H1 (cell line): ENCODE measurements at regions not wholly inside any gene's neighbourhood (a gene's known extent, or its start where the extent isn't known, plus 50 kb on each side); places are given as distances from the start of the nearest gene placed in this dataset.

Experiments used
- CTCF ChIA-PET: fragments of 300-600 bp; sonication (Branson Sonifier 250); formaldehyde crosslinking; loops from one replicate; lab custom pipeline; 2021; ENCODE audit not compliant: partially characterized antibody; lab: Charles Lee
- POLR2A ChIA-PET: fragments of 300-600 bp; sonication (Branson Sonifier 250); formaldehyde crosslinking; loops from one replicate; lab custom pipeline; 2021; ENCODE audit warnings: inconsistent platforms; ENCODE audit not compliant: partially characterized antibody; lab: Charles Lee
- DNase-seq, 2 experiments: peaks; one replicate each; pipeline versions ENCODE4 v3.0.0 to v3.0.0-alpha.2; 2010 to 2022; ENCODE audit warnings: low spot score in 2 of 2, low read depth in 1 of 2, mixed read lengths in 1 of 2
- FAIRE-seq: peaks from 2 replicates; lab custom pipeline; 2011; peaks lifted over from hg19 to GRCh38; lab: Jason Lieb, UNC
- H2AFZ ChIP-seq: 2 replicates; pipeline ENCODE4 v1.8.1; 2012; ENCODE audit warnings: low read length, inconsistent platforms
- H2AK5ac ChIP-seq: 2 replicates; pipeline ENCODE4 v1.6.1; 2013; ENCODE audit warnings: low read depth, low read length
- H2BK120ac ChIP-seq: replicated peaks from 2 replicates; pipeline ENCODE3; 2013; ENCODE audit warnings: low read depth, low read length, inconsistent platforms
- H2BK12ac ChIP-seq: 2 replicates; pipeline ENCODE4 v1.6.1; 2013; ENCODE audit warnings: low read depth, low read length
- H2BK15ac ChIP-seq: 2 replicates; pipeline ENCODE4 v1.6.1; 2013; ENCODE audit warnings: low read length
- H2BK20ac ChIP-seq: 2 replicates; pipeline ENCODE4 v1.6.1; 2013; ENCODE audit warnings: low read length
- H2BK5ac ChIP-seq: 2 replicates; pipeline ENCODE4 v1.6.1; 2013; ENCODE audit warnings: low read depth, low read length
- H3K14ac ChIP-seq: 2 replicates; pipeline ENCODE4 v1.6.1; 2013; ENCODE audit warnings: inconsistent platforms; ENCODE audit not compliant: insufficient read length
- H3K18ac ChIP-seq: 2 replicates; pipeline ENCODE4 v1.6.1; 2013; ENCODE audit warnings: low read length; ENCODE audit errors: extremely low read depth
- H3K23ac ChIP-seq: 2 replicates; pipeline ENCODE4 v1.6.1; 2013; ENCODE audit warnings: inconsistent platforms; ENCODE audit not compliant: insufficient read length
- H3K23me2 ChIP-seq: 2 replicates; pipeline ENCODE4 v1.6.1; 2013; ENCODE audit warnings: low read depth, low read length
- H3K27ac ChIP-seq: 2 replicates; pipeline ENCODE4 v1.6.1; 2011; ENCODE audit warnings: low read depth, low read length, inconsistent platforms
- H3K27me3 ChIP-seq, 4 experiments: replicated peaks in 1 of 4; 1 replicate in 1 of 4; 2 replicates in 3 of 4; pipeline versions ENCODE4 v1.6.1 to v1.8.1; 2011 to 2013; ENCODE audit warnings: low read length in 3 of 4, mild to moderate bottlenecking in 3 of 4, inconsistent platforms in 2 of 4, mixed read lengths in 2 of 4, moderate library complexity in 1 of 4; ENCODE audit not compliant: control insufficient read depth in 3 of 4, insufficient read depth in 3 of 4; ENCODE audit errors: extremely low read depth in 1 of 4
- H3K36me3 ChIP-seq, 4 experiments: 2 replicates each; pipeline versions ENCODE4 v1.6.1 to v1.8.1; 2011 to 2013; ENCODE audit warnings: mild to moderate bottlenecking in 4 of 4, low read length in 3 of 4, moderate library complexity in 2 of 4, control low read depth in 1 of 4, inconsistent platforms in 1 of 4; ENCODE audit not compliant: insufficient read depth in 4 of 4, control insufficient read depth in 2 of 4
- H3K4ac ChIP-seq: replicated peaks from 2 replicates; pipeline ENCODE3; 2013; ENCODE audit warnings: low read length, low read depth, mixed read lengths, inconsistent platforms; ENCODE audit not compliant: insufficient read length
- H3K4me1 ChIP-seq, 4 experiments: replicated peaks in 1 of 4; 1 replicate in 1 of 4; 2 replicates in 3 of 4; pipeline versions ENCODE4 v1.6.1 to v1.8.1; 2011 to 2013; ENCODE audit warnings: low read length in 3 of 4, inconsistent platforms in 2 of 4, mixed read lengths in 1 of 4; ENCODE audit not compliant: insufficient read depth in 4 of 4, control insufficient read depth in 3 of 4
- H3K4me2 ChIP-seq, 2 experiments: 2 replicates each; pipeline versions ENCODE4 v1.6.1 to v1.8.1; 2011 to 2013; ENCODE audit warnings: low read depth in 2 of 2, low read length in 2 of 2, control low read depth in 1 of 2, inconsistent platforms in 1 of 2, mild to moderate bottlenecking in 1 of 2; ENCODE audit not compliant: insufficient read depth in 1 of 2
- H3K4me3 ChIP-seq, 4 experiments: fragments of 200-600, 300-600 bp in 1 of 4; sonication (generic), shearing (Covaris generic), sonication (Bioruptor Twin) in 1 of 4; 2 replicates each; pipeline versions ENCODE4 v1.5.1 to v1.8.1; 2011 to 2016; ENCODE audit warnings: low read length in 4 of 4, low read depth in 3 of 4, control low read depth in 2 of 4, inconsistent platforms in 2 of 4, mild to moderate bottlenecking in 2 of 4, mixed read lengths in 1 of 4, moderate library complexity in 1 of 4; ENCODE audit not compliant: insufficient read depth in 2 of 4; ENCODE audit errors: extremely low read depth in 1 of 4
- H3K56ac ChIP-seq: replicated peaks from 2 replicates; pipeline ENCODE3; 2013; ENCODE audit warnings: low read depth, mild to moderate bottlenecking, mixed read lengths, low read length, inconsistent platforms; ENCODE audit not compliant: insufficient read length
- H3K79me1 ChIP-seq: 2 replicates; pipeline ENCODE4 v1.6.1; 2013; ENCODE audit warnings: low read depth, low read length, control low read depth
- H3K79me2 ChIP-seq, 2 experiments: 2 replicates each; pipeline versions ENCODE4 v1.6.1 to v1.8.1; 2012 to 2013; ENCODE audit warnings: low read length in 2 of 2, mild to moderate bottlenecking in 2 of 2, inconsistent platforms in 1 of 2; ENCODE audit not compliant: insufficient read depth in 2 of 2, control insufficient read depth in 1 of 2
- H3K9ac ChIP-seq, 4 experiments: replicated peaks in 1 of 4; 1 replicate in 1 of 4; 2 replicates in 3 of 4; pipeline versions ENCODE4 v1.6.1 to v1.8.1; 2011 to 2013; ENCODE audit warnings: low read depth in 3 of 4, low read length in 3 of 4, control low read depth in 2 of 4, mild to moderate bottlenecking in 2 of 4, moderate library complexity in 2 of 4, inconsistent platforms in 1 of 4; ENCODE audit errors: extremely low read depth in 1 of 4
- H3K9me3 ChIP-seq, 2 experiments: 2 replicates each; pipeline versions ENCODE4 v1.6.1 to v1.8.1; 2012 to 2013; ENCODE audit warnings: mild to moderate bottlenecking in 2 of 2, moderate library complexity in 2 of 2, control low read depth in 1 of 2, inconsistent platforms in 1 of 2, low read depth in 1 of 2, low read length in 1 of 2, mixed read lengths in 1 of 2; ENCODE audit not compliant: insufficient read depth in 2 of 2
- H4K20me1 ChIP-seq, 2 experiments: replicated peaks in 1 of 2; 2 replicates each; pipeline versions ENCODE3 to v1.8.1; 2011 to 2013; ENCODE audit warnings: inconsistent platforms in 2 of 2, low read length in 2 of 2, mild to moderate bottlenecking in 1 of 2; ENCODE audit not compliant: insufficient read depth in 2 of 2, control insufficient read depth in 1 of 2
- H4K5ac ChIP-seq: 2 replicates; pipeline ENCODE4 v1.6.1; 2013; ENCODE audit warnings: low read length, low read depth, mixed read lengths, inconsistent platforms; ENCODE audit not compliant: insufficient read length
- H4K8ac ChIP-seq: 2 replicates; pipeline ENCODE4 v1.8.0; 2013; ENCODE audit warnings: mild to moderate bottlenecking, moderate library complexity, low read length, inconsistent platforms; ENCODE audit not compliant: insufficient read depth; ENCODE audit errors: extremely low read depth
- H4K91ac ChIP-seq: replicated peaks from 2 replicates; pipeline ENCODE3; 2013; ENCODE audit warnings: low read length, mixed read lengths, inconsistent platforms; ENCODE audit not compliant: insufficient read length
- FOSL1 ChIP-seq: IDR thresholded peaks from 2 replicates; pipeline ENCODE4 v1.6.1; 2011; ENCODE audit warnings: mild to moderate bottlenecking, low read depth, low read length, moderate library complexity; ENCODE audit not compliant: insufficient read depth
- RAD21 ChIP-seq, 2 experiments: IDR thresholded peaks in 1 of 2; conservative IDR thresholded peaks in 1 of 2; 2 replicates each; pipeline ENCODE4 v1.6.1; 2011; ENCODE audit warnings: low read depth in 2 of 2, low read length in 2 of 2, improper control_type of control experiment in 1 of 2, inconsistent platforms in 1 of 2, mild to moderate bottlenecking in 1 of 2, moderate library complexity in 1 of 2
- WGBS, 2 experiments: shearing (Covaris generic) in 1 of 2; methylation state at CpG; one replicate each; pipeline versions ENCODE4 v1.1.6 to v1.1.7; 2013 to 2015; ENCODE audit warnings: low lambda C conversion rate in 2 of 2, mixed read lengths in 2 of 2, inconsistent platforms in 1 of 2, low coverage in 1 of 2, missing lambda C conversion rate in 1 of 2; ENCODE audit not compliant: insufficient replicate concordance in 2 of 2, insufficient coverage in 1 of 2, insufficient read length in 1 of 2; ENCODE audit errors: extremely low coverage in 1 of 2, missing lambda C conversion rate in 1 of 2; 5-methylcytosine and 5-hydroxymethylcytosine counted together

- ChIA-PET POLR2A (no interaction called here), CTCF (no interaction called here)
- Histone ChIP-seq H2BK15ac (no peak overlapping the region), H3K27me3 (no peaks in the 10 kb centered on the region), H3K36me3 (no peaks in the 10 kb centered on the region), H2AFZ (peak overlapping the region; percentile 1; the same call in 1 of the 2 replicates), H3K79me2 (no peaks in the 10 kb centered on the region), H2BK12ac (no peak overlapping the region), H2BK120ac (no peak overlapping the region), H3K4ac (no peak overlapping the region), H2AK5ac (no peak overlapping the region), H4K5ac (no peak overlapping the region), H3K23ac (no peak overlapping the region), H3K56ac (no peak overlapping the region), H3K4me3 (no peak overlapping the region), H3K4me2 (no peak overlapping the region), H2BK5ac (no peak overlapping the region), H3K27ac (no peak overlapping the region), H3K14ac (no peak overlapping the region), H3K9me3 (no peaks in the 10 kb centered on the region), H3K9ac (no peak overlapping the region), H3K79me1 (no peaks in the 10 kb centered on the region), H2BK20ac (no peak overlapping the region), H4K91ac (no peak overlapping the region), H4K20me1 (no peaks in the 10 kb centered on the region), H3K4me1 (no peaks in the 10 kb centered on the region), H3K23me2 (no peaks in the 10 kb centered on the region), H4K8ac (no peak overlapping the region), H3K18ac (no peak overlapping the region)
- DNase-seq (no peak), FAIRE-seq (no peak)
- WGBS, 2 experiments: 91% methylated on average over 2 of the region's 2 CpGs; no CpG with 5 or more reads in 1 of the 2 experiments
- TF ChIP-seq RAD21 (IDR thresholded peaks at IDR 0.05 in 1 of 2, conservative IDR thresholded peaks at IDR 0.05 in 1 of 2; ENCODE audit: low read depth in 2 of 2, low read length in 2 of 2) (no peak), FOSL1 (no peak)
These were observed 172.4 kb upstream of the CAND1 start for GRCh38 chr12:67096533-67097318.
